ENCODE measurements at regions not wholly inside any gene's neighbourhood (a gene's known extent, or its start where the extent isn't known, plus 50 kb on each side); places are given as distances from the start of the nearest gene placed in this dataset.

DNA sequence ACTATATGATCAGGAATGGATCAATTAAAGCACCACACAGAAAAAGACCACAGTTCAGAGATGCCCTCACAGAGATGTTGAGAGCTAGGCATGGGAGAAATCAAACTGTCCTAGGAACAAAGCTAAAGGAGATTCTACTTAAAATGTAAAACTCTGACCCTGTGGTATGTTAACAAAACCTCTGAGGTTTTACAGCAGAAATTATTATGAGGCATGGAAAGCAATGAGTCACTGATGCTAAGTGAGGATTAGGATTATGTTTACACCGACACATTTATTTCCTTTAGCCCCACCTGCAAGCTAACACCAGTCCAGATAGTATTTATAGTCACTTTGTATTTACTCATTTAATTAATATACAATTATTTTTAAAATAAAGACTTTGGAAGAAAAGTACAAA is 1242.2 kb downstream of the OTOL1 start:
- TF ChIP-seq, protein P1, sequence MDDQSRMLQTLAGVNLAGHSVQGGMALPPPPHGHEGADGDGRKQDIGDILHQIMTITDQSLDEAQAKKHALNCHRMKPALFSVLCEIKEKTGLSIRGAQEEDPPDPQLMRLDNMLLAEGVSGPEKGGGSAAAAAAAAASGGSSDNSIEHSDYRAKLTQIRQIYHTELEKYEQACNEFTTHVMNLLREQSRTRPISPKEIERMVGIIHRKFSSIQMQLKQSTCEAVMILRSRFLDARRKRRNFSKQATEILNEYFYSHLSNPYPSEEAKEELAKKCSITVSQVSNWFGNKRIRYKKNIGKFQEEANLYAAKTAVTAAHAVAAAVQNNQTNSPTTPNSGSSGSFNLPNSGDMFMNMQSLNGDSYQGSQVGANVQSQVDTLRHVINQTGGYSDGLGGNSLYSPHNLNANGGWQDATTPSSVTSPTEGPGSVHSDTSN (IDR thresholded peaks at IDR 0.05), result no peak
- TF ChIP-seq KDM1A (IDR thresholded peaks at IDR 0.05; ENCODE audit: low read depth), result no peak
- no peak for TF ChIP-seq HOXA7 (CRISPR knock-in tag; IDR thresholded peaks at IDR 0.05)
- TF ChIP-seq NPAS2 (CRISPR knock-in tag; IDR thresholded peaks at IDR 0.05; ENCODE audit: borderline replicate concordance), result no peak
- TF ChIP-seq RFX5 (IDR thresholded peaks at IDR 0.05), result no peak
- TF ChIP-seq, protein P2, sequence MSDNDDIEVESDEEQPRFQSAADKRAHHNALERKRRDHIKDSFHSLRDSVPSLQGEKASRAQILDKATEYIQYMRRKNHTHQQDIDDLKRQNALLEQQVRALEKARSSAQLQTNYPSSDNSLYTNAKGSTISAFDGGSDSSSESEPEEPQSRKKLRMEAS (IDR thresholded peaks at IDR 0.05), result no peak
- TF ChIP-seq NFE2L2 (conservative IDR thresholded peaks at IDR 0.05; ENCODE audit: low read length), result no peak
- TF ChIP-seq CHD2 (IDR thresholded peaks at IDR 0.05; ENCODE audit: low read length, partially characterized antibody), result no peak
- TF ChIP-seq, protein P3, sequence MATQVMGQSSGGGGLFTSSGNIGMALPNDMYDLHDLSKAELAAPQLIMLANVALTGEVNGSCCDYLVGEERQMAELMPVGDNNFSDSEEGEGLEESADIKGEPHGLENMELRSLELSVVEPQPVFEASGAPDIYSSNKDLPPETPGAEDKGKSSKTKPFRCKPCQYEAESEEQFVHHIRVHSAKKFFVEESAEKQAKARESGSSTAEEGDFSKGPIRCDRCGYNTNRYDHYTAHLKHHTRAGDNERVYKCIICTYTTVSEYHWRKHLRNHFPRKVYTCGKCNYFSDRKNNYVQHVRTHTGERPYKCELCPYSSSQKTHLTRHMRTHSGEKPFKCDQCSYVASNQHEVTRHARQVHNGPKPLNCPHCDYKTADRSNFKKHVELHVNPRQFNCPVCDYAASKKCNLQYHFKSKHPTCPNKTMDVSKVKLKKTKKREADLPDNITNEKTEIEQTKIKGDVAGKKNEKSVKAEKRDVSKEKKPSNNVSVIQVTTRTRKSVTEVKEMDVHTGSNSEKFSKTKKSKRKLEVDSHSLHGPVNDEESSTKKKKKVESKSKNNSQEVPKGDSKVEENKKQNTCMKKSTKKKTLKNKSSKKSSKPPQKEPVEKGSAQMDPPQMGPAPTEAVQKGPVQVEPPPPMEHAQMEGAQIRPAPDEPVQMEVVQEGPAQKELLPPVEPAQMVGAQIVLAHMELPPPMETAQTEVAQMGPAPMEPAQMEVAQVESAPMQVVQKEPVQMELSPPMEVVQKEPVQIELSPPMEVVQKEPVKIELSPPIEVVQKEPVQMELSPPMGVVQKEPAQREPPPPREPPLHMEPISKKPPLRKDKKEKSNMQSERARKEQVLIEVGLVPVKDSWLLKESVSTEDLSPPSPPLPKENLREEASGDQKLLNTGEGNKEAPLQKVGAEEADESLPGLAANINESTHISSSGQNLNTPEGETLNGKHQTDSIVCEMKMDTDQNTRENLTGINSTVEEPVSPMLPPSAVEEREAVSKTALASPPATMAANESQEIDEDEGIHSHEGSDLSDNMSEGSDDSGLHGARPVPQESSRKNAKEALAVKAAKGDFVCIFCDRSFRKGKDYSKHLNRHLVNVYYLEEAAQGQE (IDR thresholded peaks at IDR 0.05), result no peak
- Histone ChIP-seq H3K4me1 (no peaks in the 10 kb centered on the region), H3K4me3 (no peak overlapping the region), H3K27ac (no peak overlapping the region), H3K4me2 (no peak overlapping the region), H3K9me3 (no peaks in the 10 kb centered on the region)
- no peak for DNase-seq (ENCODE audit: low read depth in 1 of 2, low spot score in 1 of 2)
- no peak for FAIRE-seq
- ChIA-PET POLR2A (no interaction called here), CTCF (interaction anchor here (0.6 kb wide), 1 partner anchor 531 kb away, joined by 3 read pairs; no protein-coding TSS in a partner anchor)
- 42% methylated on average over 1 of the region's 1 CpG for WGBS (ENCODE audit: missing lambda C conversion rate)
- no peak for ATAC-seq

DNA sequence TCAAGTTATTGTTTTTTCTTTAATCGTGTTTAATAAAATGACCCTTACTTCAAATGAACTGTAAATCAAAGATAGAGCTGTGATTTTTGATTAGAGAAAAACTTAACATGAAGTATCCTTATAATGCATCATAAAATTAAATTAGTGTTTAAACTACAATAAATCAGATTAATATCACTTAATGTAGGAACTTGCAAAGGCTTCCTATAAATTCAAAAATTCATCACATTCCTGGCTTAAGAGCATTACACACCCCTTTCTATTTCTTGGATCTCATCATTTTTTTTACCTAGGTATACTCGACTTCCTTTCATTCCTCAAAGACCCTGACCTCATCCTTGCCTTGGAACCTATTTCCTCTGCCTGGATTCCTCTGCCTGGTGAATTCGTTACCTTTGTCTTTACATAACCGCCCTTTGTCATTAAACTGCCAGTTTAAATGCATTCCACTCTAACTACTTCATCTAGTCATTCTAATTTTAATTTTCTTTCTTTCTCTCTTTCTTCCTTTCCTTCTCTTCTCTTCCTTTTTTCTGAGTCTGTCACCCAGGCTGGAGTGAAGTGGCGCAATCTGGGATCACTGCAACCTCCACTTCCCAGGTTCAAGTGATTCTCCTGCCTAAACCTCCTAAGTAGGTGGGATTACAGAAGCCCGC is 1244.5 kb downstream of the OTOL1 start:
- no peak for ATAC-seq
- no peak for TF ChIP-seq FOXS1 (CRISPR knock-in tag; IDR thresholded peaks at IDR 0.05)
- TF ChIP-seq JUNB (IDR thresholded peaks at IDR 0.05), result no peak
- no peak for TF ChIP-seq RNF2 (IDR thresholded peaks at IDR 0.05; ENCODE audit: borderline replicate concordance, low read depth)
- no peak for TF ChIP-seq ZFP36 (IDR thresholded peaks at IDR 0.05; ENCODE audit: borderline replicate concordance, partially characterized antibody)
- TF ChIP-seq, protein P3 (IDR thresholded peaks at IDR 0.05), result no peak
- no peak for TF ChIP-seq MAZ (IDR thresholded peaks at IDR 0.05; ENCODE audit: borderline replicate concordance, low read depth, low read length)
- H3K4me2 ChIP-seq, result no peak overlapping the region
- 70% methylated on average over 6 of the region's 6 CpGs for WGBS (ENCODE audit: missing lambda C conversion rate)
- DNase-seq (ENCODE audit: low read depth in 1 of 2, low spot score in 1 of 2), result no peak
- H3K4me3 ChIP-seq, result no peak overlapping the region
- CTCF ChIA-PET, result no interaction called here
- H3K27ac ChIP-seq, result no peak overlapping the region
- H3K9me3 ChIP-seq, result no peaks in the 10 kb centered on the region
- no peaks in the 10 kb centered on the region for H3K4me1 ChIP-seq
- POLR2A ChIA-PET, result no interaction called here
- FAIRE-seq, result no peak

Data from A549 (cell line).